ENCODE measurements at regions not wholly inside any gene's neighbourhood (a gene's known extent, or its start where the extent isn't known, plus 50 kb on each side); places are given as distances from the start of the nearest gene placed in this dataset.
"Not testable (repeated sequence)": the region's sequence is repeated elsewhere in the genome, so short reads cannot be mapped to it uniquely, and the experiment has no call there.

- Histone ChIP-seq H3K79me2 (ENCODE audit: insufficient read depth, low read length) (no peaks in the 10 kb centered on the region), H4K20me1 (ENCODE audit: insufficient read depth, low read length) (no peaks in the 10 kb centered on the region), H3K4me2 (ENCODE audit: low read length) (no peak overlapping the region), H3K36me3 (ENCODE audit: insufficient read depth, low read length) (no peaks in the 10 kb centered on the region), H3K4me1 (ENCODE audit: insufficient read depth, low read length) (no peaks in the 10 kb centered on the region), H3K9me3 (ENCODE audit: insufficient read depth, low read depth, low read length) (peaks cover 3% of the 10 kb centered on the region), H3K27ac (ENCODE audit: low read depth, low read length) (no peak overlapping the region), H3K27me3 (ENCODE audit: insufficient read depth, low read length) (no peaks in the 10 kb centered on the region), H3K9ac (ENCODE audit: low read length) (no peak overlapping the region), H3K4me3 (ENCODE audit: insufficient read depth, low read depth, low read length) (no peak overlapping the region), H2AFZ (ENCODE audit: low read depth, low read length) (no peak overlapping the region)
- peaks cover 22% of the 10 kb centered on the region for H3K9me3 Mint-ChIP-seq (ENCODE audit: unreplicated experiment)
- DNase-seq (ENCODE audit: low read depth) (no peak), FAIRE-seq (no peak)
- no peak overlapping the region for H3K27ac Mint-ChIP-seq (ENCODE audit: unreplicated experiment)
- no peak overlapping the region for H3K4me3 Mint-ChIP-seq (ENCODE audit: unreplicated experiment)
- no peaks in the 10 kb centered on the region for H3K27me3 Mint-ChIP-seq (ENCODE audit: low read depth, unreplicated experiment)
- H3K36me3 Mint-ChIP-seq (ENCODE audit: low read depth, unreplicated experiment), result no peaks in the 10 kb centered on the region
- H3K4me1 Mint-ChIP-seq (ENCODE audit: low read depth, unreplicated experiment), result no peaks in the 10 kb centered on the region
- no peak for TF ChIP-seq CTCF (IDR thresholded peaks at IDR 0.05; ENCODE audit: insufficient read depth, low read depth, low read length)
- no peak for TF ChIP-seq EZH2 (IDR thresholded peaks at IDR 0.05; ENCODE audit: insufficient read depth, low read length)
These were observed 458.4 kb upstream of the CCDC179 start for GRCh38 chr11:23318670-23319069.

GRCh38 chr11:23320131-23320530 lies 459.9 kb upstream of the CCDC179 start:
- Histone ChIP-seq H3K79me2 (ENCODE audit: insufficient read depth, low read length) (no peaks in the 10 kb centered on the region), H3K4me2 (ENCODE audit: low read length) (no peak overlapping the region), H3K9me3 (ENCODE audit: insufficient read depth, low read depth, low read length) (peaks cover 3% of the 10 kb centered on the region), H3K36me3 (ENCODE audit: insufficient read depth, low read length) (no peaks in the 10 kb centered on the region), H3K4me1 (ENCODE audit: insufficient read depth, low read length) (no peaks in the 10 kb centered on the region), H3K4me3 (ENCODE audit: insufficient read depth, low read depth, low read length) (no peak overlapping the region), H4K20me1 (ENCODE audit: insufficient read depth, low read length) (no peaks in the 10 kb centered on the region), H3K27ac (ENCODE audit: low read depth, low read length) (no peak overlapping the region), H2AFZ (ENCODE audit: low read depth, low read length) (no peak overlapping the region), H3K9ac (ENCODE audit: low read length) (no peak overlapping the region), H3K27me3 (ENCODE audit: insufficient read depth, low read length) (no peaks in the 10 kb centered on the region)
- no peak for TF ChIP-seq EZH2 (IDR thresholded peaks at IDR 0.05; ENCODE audit: insufficient read depth, low read length)
- Mint-ChIP-seq H3K27ac (ENCODE audit: unreplicated experiment) (no peak overlapping the region), H3K4me1 (ENCODE audit: low read depth, unreplicated experiment) (no peaks in the 10 kb centered on the region), H3K4me3 (ENCODE audit: unreplicated experiment) (no peak overlapping the region), H3K27me3 (ENCODE audit: low read depth, unreplicated experiment) (no peaks in the 10 kb centered on the region), H3K9me3 (ENCODE audit: unreplicated experiment) (peaks cover 29% of the 10 kb centered on the region), H3K36me3 (ENCODE audit: low read depth, unreplicated experiment) (no peaks in the 10 kb centered on the region)
- no peak for FAIRE-seq
- DNase-seq (ENCODE audit: low read depth), result peak; percentile 58

GRCh38 chr11:23335586-23335985 lies 475.3 kb upstream of the CCDC179 start:
- H3K4me2 ChIP-seq (ENCODE audit: low read length); H3K9ac ChIP-seq (ENCODE audit: low read length); H3K4me3 Mint-ChIP-seq (ENCODE audit: unreplicated experiment); H4K20me1 ChIP-seq (ENCODE audit: insufficient read depth, low read length); FAIRE-seq; H3K27me3 ChIP-seq (ENCODE audit: insufficient read depth, low read length); H3K79me2 ChIP-seq (ENCODE audit: insufficient read depth, low read length); H3K27ac ChIP-seq (ENCODE audit: low read depth, low read length); DNase-seq (ENCODE audit: low read depth); H3K9me3 ChIP-seq (ENCODE audit: insufficient read depth, low read depth, low read length); H3K4me3 ChIP-seq (ENCODE audit: insufficient read depth, low read depth, low read length); H3K27ac Mint-ChIP-seq (ENCODE audit: unreplicated experiment); H3K9me3 Mint-ChIP-seq (ENCODE audit: unreplicated experiment); H3K27me3 Mint-ChIP-seq (ENCODE audit: low read depth, unreplicated experiment); H3K36me3 Mint-ChIP-seq (ENCODE audit: low read depth, unreplicated experiment); H2AFZ ChIP-seq (ENCODE audit: low read depth, low read length); H3K36me3 ChIP-seq (ENCODE audit: insufficient read depth, low read length); H3K4me1 ChIP-seq (ENCODE audit: insufficient read depth, low read length): not testable (repeated sequence)
- H3K4me1 Mint-ChIP-seq (ENCODE audit: low read depth, unreplicated experiment), result peaks cover 11% of the 10 kb centered on the region

DNA sequence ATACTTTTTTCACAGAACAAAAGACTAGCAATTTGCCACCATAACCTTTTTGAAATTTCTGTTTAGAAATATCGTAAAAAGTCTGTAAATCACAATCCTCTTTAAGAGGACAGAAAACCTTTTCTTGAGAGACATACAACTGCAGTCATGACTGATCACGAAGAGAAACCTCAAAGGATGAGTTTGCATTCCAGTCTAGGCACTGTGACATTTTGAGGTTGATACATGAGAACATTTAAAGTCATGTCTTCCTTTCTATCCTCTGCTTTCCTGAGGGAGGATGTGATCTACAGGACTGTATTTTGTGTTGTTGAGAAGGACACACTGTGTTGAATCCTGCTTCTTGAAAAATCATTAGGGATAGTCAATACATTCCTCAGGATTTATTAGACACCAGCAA lies 476.7 kb upstream of the CCDC179 start:
- Mint-ChIP-seq H3K36me3 (ENCODE audit: low read depth, unreplicated experiment) (no peaks in the 10 kb centered on the region), H3K27ac (ENCODE audit: unreplicated experiment) (peak overlapping the region; percentile 82), H3K9me3 (ENCODE audit: unreplicated experiment) (peaks cover 2% of the 10 kb centered on the region), H3K4me1 (ENCODE audit: low read depth, unreplicated experiment) (peaks cover 11% of the 10 kb centered on the region), H3K27me3 (ENCODE audit: low read depth, unreplicated experiment) (no peaks in the 10 kb centered on the region), H3K4me3 (ENCODE audit: unreplicated experiment) (no peak overlapping the region)
- Histone ChIP-seq H3K27me3 (ENCODE audit: insufficient read depth, low read length) (no peaks in the 10 kb centered on the region), H3K9me3 (ENCODE audit: insufficient read depth, low read depth, low read length) (no peaks in the 10 kb centered on the region), H3K79me2 (ENCODE audit: insufficient read depth, low read length) (no peaks in the 10 kb centered on the region), H3K4me3 (ENCODE audit: insufficient read depth, low read depth, low read length) (no peak overlapping the region), H3K9ac (ENCODE audit: low read length) (no peak overlapping the region), H3K36me3 (ENCODE audit: insufficient read depth, low read length) (no peaks in the 10 kb centered on the region), H4K20me1 (ENCODE audit: insufficient read depth, low read length) (no peaks in the 10 kb centered on the region), H2AFZ (ENCODE audit: low read depth, low read length) (no peak overlapping the region), H3K4me1 (ENCODE audit: insufficient read depth, low read length) (no peaks in the 10 kb centered on the region), H3K4me2 (ENCODE audit: low read length) (no peak overlapping the region), H3K27ac (ENCODE audit: low read depth, low read length) (no peak overlapping the region)
- DNase-seq (ENCODE audit: low read depth), result peak; percentile 46
- no peak for FAIRE-seq
- TF ChIP-seq EZH2 (IDR thresholded peaks at IDR 0.05; ENCODE audit: insufficient read depth, low read length) (no peak), CTCF (IDR thresholded peaks at IDR 0.05; ENCODE audit: insufficient read depth, low read depth, low read length) (no peak)
